HepG2 (cell line): ENCODE measurements at regions not wholly inside any gene's neighbourhood (a gene's known extent, or its start where the extent isn't known, plus 50 kb on each side); places are given as distances from the start of the nearest gene placed in this dataset.

Source experiments
- MYC ChIP-seq: sonication (generic); formaldehyde crosslinking; IDR thresholded peaks from 2 replicates; pipeline ENCODE4 v1.9.0; 2021; ENCODE audit warnings: missing genetic modification reagents, borderline replicate concordance
- TCF7 ChIP-seq: sonication (generic); IDR thresholded peaks from 2 replicates; pipeline ENCODE4 v1.6.1; 2016; ENCODE audit warnings: antibody characterized with exemption, low read depth
- ZBTB49 ChIP-seq: sonication (generic); formaldehyde crosslinking; IDR thresholded peaks from 2 replicates; pipeline ENCODE4 v1.4.0; 2020; ENCODE audit warnings: missing genetic modification reagents, borderline replicate concordance
- ZNF24 ChIP-seq: fragments of 450-650 bp; IDR thresholded peaks from 2 replicates; pipeline ENCODE4 v1.6.1; 2017; ENCODE audit warnings: antibody characterized with exemption, mild to moderate bottlenecking
- ZSCAN29 ChIP-seq: sonication (generic); formaldehyde crosslinking; conservative IDR thresholded peaks from 2 replicates; pipeline ENCODE4 v1.4.0; 2020; ENCODE audit warnings: mild to moderate bottlenecking, missing genetic modification reagents

- TF ChIP-seq ZSCAN29 (no peak), ZBTB49 (CRISPR knock-in tag) (no peak), MYC (CRISPR knock-in tag) (no peak), TCF7 (no peak), ZNF24 (no peak)
Observed at GRCh38 chr7:131616487-131617200, 60.2 kb upstream of the PODXL start.
